ENCODE measurements at regions not wholly inside any gene's neighbourhood (a gene's known extent, or its start where the extent isn't known, plus 50 kb on each side); places are given as distances from the start of the nearest gene placed in this dataset.

GRCh38 chr11:25583596-25583995 is 748.3 kb upstream of the ANO3 start:
- Histone ChIP-seq H3K4me1 (ENCODE audit: low read depth, poor library complexity, severe bottlenecking) (no peaks in the 10 kb centered on the region), H3K79me2 (ENCODE audit: insufficient read depth, low read depth) (no peaks in the 10 kb centered on the region), H3K9ac (no peak overlapping the region), H3K36me3 (ENCODE audit: insufficient read depth) (no peaks in the 10 kb centered on the region), H3K27ac (no peak overlapping the region), H4K20me1 (ENCODE audit: insufficient read depth) (no peaks in the 10 kb centered on the region), H2AFZ (ENCODE audit: low read depth) (no peak overlapping the region), H3K4me3 (IDR thresholded peaks at IDR 0.05; ENCODE audit: insufficient read depth, low read depth, low read length) (no peak overlapping the region), H3K27me3 (ENCODE audit: insufficient read depth, low read depth) (no peaks in the 10 kb centered on the region), H3K4me2 (no peak overlapping the region)
- no peak for TF ChIP-seq CTCF (conservative IDR thresholded peaks at IDR 0.05; ENCODE audit: low read depth, low read length)

DNA sequence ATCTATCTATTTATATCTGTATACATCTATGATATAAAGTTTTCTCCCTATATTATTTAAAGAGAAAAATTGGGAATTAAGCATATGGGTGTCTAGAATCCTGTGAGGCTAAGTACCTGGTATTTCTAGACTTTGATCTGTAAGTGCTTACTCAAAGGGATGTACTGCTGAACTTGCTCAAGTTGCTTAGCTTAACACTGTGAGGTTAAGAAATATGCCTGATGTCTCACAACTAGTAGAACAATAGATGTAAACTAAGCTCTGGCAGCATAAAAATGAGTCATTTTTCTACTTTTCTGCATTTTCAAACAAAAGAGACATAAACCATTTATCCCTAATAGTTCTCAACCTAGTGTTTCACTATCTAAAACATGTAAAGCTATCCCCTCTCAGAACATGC is 744.4 kb upstream of the ANO3 start:
- H3K4me2 ChIP-seq: no peak overlapping the region
- no peaks in the 10 kb centered on the region for H3K4me1 ChIP-seq (ENCODE audit: low read depth, poor library complexity, severe bottlenecking)
- no peak overlapping the region for H2AFZ ChIP-seq (ENCODE audit: low read depth)
- no peaks in the 10 kb centered on the region for H3K79me2 ChIP-seq (ENCODE audit: insufficient read depth, low read depth)
- no peaks in the 10 kb centered on the region for H3K36me3 ChIP-seq (ENCODE audit: insufficient read depth)
- no peaks in the 10 kb centered on the region for H4K20me1 ChIP-seq (ENCODE audit: insufficient read depth)
- no peak for TF ChIP-seq CTCF (conservative IDR thresholded peaks at IDR 0.05; ENCODE audit: low read depth, low read length)
- no peak overlapping the region for H3K27ac ChIP-seq
- no peak overlapping the region for H3K4me3 ChIP-seq (IDR thresholded peaks at IDR 0.05; ENCODE audit: insufficient read depth, low read depth, low read length)
- no peak overlapping the region for H3K9ac ChIP-seq
- no peaks in the 10 kb centered on the region for H3K27me3 ChIP-seq (ENCODE audit: insufficient read depth, low read depth)

DNA sequence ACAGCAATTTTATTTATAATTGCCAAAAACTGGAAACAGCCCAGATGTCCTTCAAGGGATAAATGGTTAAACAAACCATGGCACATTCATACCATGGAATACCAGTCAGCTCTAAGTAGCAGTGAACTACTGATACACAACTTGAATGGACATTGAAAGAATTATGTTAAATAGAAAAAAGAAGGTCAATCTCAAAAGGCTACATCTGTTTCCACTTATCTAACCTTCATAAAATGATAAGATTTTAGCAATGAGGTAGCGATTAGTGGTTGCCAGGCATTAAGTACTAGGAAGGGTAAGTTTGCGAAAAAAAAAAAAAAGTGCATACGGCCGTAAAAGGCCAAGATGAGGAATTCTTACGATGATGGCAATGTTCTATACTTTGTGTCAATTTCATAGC is 738.7 kb upstream of the ANO3 start:
- no peak overlapping the region for H3K4me3 ChIP-seq (IDR thresholded peaks at IDR 0.05; ENCODE audit: insufficient read depth, low read depth, low read length)
- no peaks in the 10 kb centered on the region for H3K79me2 ChIP-seq (ENCODE audit: insufficient read depth, low read depth)
- TF ChIP-seq CTCF (conservative IDR thresholded peaks at IDR 0.05; ENCODE audit: low read depth, low read length): no peak
- H3K4me2 ChIP-seq: no peak overlapping the region
- no peaks in the 10 kb centered on the region for H3K27me3 ChIP-seq (ENCODE audit: insufficient read depth, low read depth)
- H3K4me1 ChIP-seq (ENCODE audit: low read depth, poor library complexity, severe bottlenecking): no peaks in the 10 kb centered on the region
- H2AFZ ChIP-seq (ENCODE audit: low read depth): no peak overlapping the region
- no peaks in the 10 kb centered on the region for H3K36me3 ChIP-seq (ENCODE audit: insufficient read depth)
- H3K9ac ChIP-seq: no peak overlapping the region
- H3K27ac ChIP-seq: no peak overlapping the region
- no peaks in the 10 kb centered on the region for H4K20me1 ChIP-seq (ENCODE audit: insufficient read depth)

- H3K9ac ChIP-seq: no peak overlapping the region
- no peak overlapping the region for H3K4me2 ChIP-seq
- H3K4me3 ChIP-seq (IDR thresholded peaks at IDR 0.05; ENCODE audit: insufficient read depth, low read depth, low read length): no peak overlapping the region
- no peaks in the 10 kb centered on the region for H3K79me2 ChIP-seq (ENCODE audit: insufficient read depth, low read depth)
- H2AFZ ChIP-seq (ENCODE audit: low read depth): no peak overlapping the region
- no peak for TF ChIP-seq CTCF (conservative IDR thresholded peaks at IDR 0.05; ENCODE audit: low read depth, low read length)
- H3K36me3 ChIP-seq (ENCODE audit: insufficient read depth): no peaks in the 10 kb centered on the region
- H3K27ac ChIP-seq: no peak overlapping the region
- no peaks in the 10 kb centered on the region for H4K20me1 ChIP-seq (ENCODE audit: insufficient read depth)
- H3K4me1 ChIP-seq (ENCODE audit: low read depth, poor library complexity, severe bottlenecking): no peaks in the 10 kb centered on the region
- H3K27me3 ChIP-seq (ENCODE audit: insufficient read depth, low read depth): no peaks in the 10 kb centered on the region
Observed at GRCh38 chr11:25596701-25597100, 735.2 kb upstream of the ANO3 start.

- TF ChIP-seq CTCF (conservative IDR thresholded peaks at IDR 0.05; ENCODE audit: low read depth, low read length): no peak
- Histone ChIP-seq H2AFZ (ENCODE audit: low read depth) (no peak overlapping the region), H3K27ac (no peak overlapping the region), H3K9ac (no peak overlapping the region), H4K20me1 (ENCODE audit: insufficient read depth) (no peaks in the 10 kb centered on the region), H3K79me2 (ENCODE audit: insufficient read depth, low read depth) (no peaks in the 10 kb centered on the region), H3K4me3 (IDR thresholded peaks at IDR 0.05; ENCODE audit: insufficient read depth, low read depth, low read length) (no peak overlapping the region), H3K27me3 (ENCODE audit: insufficient read depth, low read depth) (no peaks in the 10 kb centered on the region), H3K4me1 (ENCODE audit: low read depth, poor library complexity, severe bottlenecking) (no peaks in the 10 kb centered on the region), H3K4me2 (no peak overlapping the region), H3K36me3 (ENCODE audit: insufficient read depth) (no peaks in the 10 kb centered on the region)
Observed at GRCh38 chr11:25597696-25598095, 734.2 kb upstream of the ANO3 start.

All from KMS-11 (cell line).